ENCODE measurements at regions not wholly inside any gene's neighbourhood (a gene's known extent, or its start where the extent isn't known, plus 50 kb on each side); places are given as distances from the start of the nearest gene placed in this dataset.
"Not testable (repeated sequence)": the region's sequence is repeated elsewhere in the genome, so short reads cannot be mapped to it uniquely, and the experiment has no call there.

- DNase-seq (no peak), ATAC-seq (replicated peaks) (no peak)
- Mint-ChIP-seq H3K4me1 (no peaks in the 10 kb centered on the region), H3K4me3 (no peak overlapping the region), H3K9me3 (peaks cover 0 to 3% of the 10 kb centered on the region in 2 donors), H3K27ac (no peak overlapping the region), H3K27me3 (peaks cover 0 to 11% of the 10 kb centered on the region in 2 donors), H3K36me3 (no peaks in the 10 kb centered on the region)
Measured at GRCh38 chr9:135173066-135173465, 85.6 kb downstream of the OLFM1 start.

GRCh38 chr9:135174248-135174647 lies 86.8 kb downstream of the OLFM1 start:
- no peak for ATAC-seq (replicated peaks)
- peaks cover 0 to 3% of the 10 kb centered on the region in 2 donors for H3K9me3 Mint-ChIP-seq
- no peak for DNase-seq
- no peaks in the 10 kb centered on the region for H3K36me3 Mint-ChIP-seq
- H3K27ac Mint-ChIP-seq = no peak overlapping the region
- H3K4me3 Mint-ChIP-seq = no peak overlapping the region
- peaks cover 0 to 11% of the 10 kb centered on the region in 2 donors for H3K27me3 Mint-ChIP-seq
- H3K4me1 Mint-ChIP-seq = no peaks in the 10 kb centered on the region

- Mint-ChIP-seq H3K27me3 (peaks cover 0 to 8% of the 10 kb centered on the region in 2 donors), H3K36me3 (no peaks in the 10 kb centered on the region), H3K9me3 (no peaks in the 10 kb centered on the region), H3K4me3 (no peak overlapping the region), H3K27ac (no peak overlapping the region), H3K4me1 (no peaks in the 10 kb centered on the region)
- DNase-seq (no peak), ATAC-seq (replicated peaks) (no peak)
Measured at GRCh38 chr9:135174981-135175380, 87.5 kb downstream of the OLFM1 start.

GRCh38 chr9:135176284-135176683 lies 88.8 kb downstream of the OLFM1 start:
- no peaks in the 10 kb centered on the region for H3K9me3 Mint-ChIP-seq
- no peak overlapping the region for H3K4me3 Mint-ChIP-seq
- no peak for DNase-seq
- ATAC-seq (replicated peaks) = no peak
- no peaks in the 10 kb centered on the region for H3K4me1 Mint-ChIP-seq
- H3K27me3 Mint-ChIP-seq = peaks cover 0 to 8% of the 10 kb centered on the region in 2 donors
- H3K27ac Mint-ChIP-seq = no peak overlapping the region
- no peaks in the 10 kb centered on the region for H3K36me3 Mint-ChIP-seq

GRCh38 chr9:135177562-135177961 lies 90.1 kb downstream of the OLFM1 start:
- DNase-seq; H3K27ac Mint-ChIP-seq; H3K9me3 Mint-ChIP-seq; ATAC-seq (replicated peaks); H3K4me3 Mint-ChIP-seq; H3K4me1 Mint-ChIP-seq; H3K36me3 Mint-ChIP-seq; H3K27me3 Mint-ChIP-seq: not testable (repeated sequence)

- DNase-seq = no peak
- H3K9me3 Mint-ChIP-seq = no peaks in the 10 kb centered on the region
- no peak for ATAC-seq (replicated peaks)
- no peaks in the 10 kb centered on the region for H3K36me3 Mint-ChIP-seq
- no peak overlapping the region for H3K4me3 Mint-ChIP-seq
- peaks cover 0 to 8% of the 10 kb centered on the region in 2 donors for H3K27me3 Mint-ChIP-seq
- no peak overlapping the region for H3K27ac Mint-ChIP-seq
- H3K4me1 Mint-ChIP-seq = no peaks in the 10 kb centered on the region
Measured at GRCh38 chr9:135178498-135178897, 91.0 kb downstream of the OLFM1 start.

GRCh38 chr9:135179041-135179440 lies 91.6 kb downstream of the OLFM1 start:
- Mint-ChIP-seq H3K36me3 (no peaks in the 10 kb centered on the region), H3K4me3 (no peak overlapping the region), H3K27ac (no peak overlapping the region), H3K27me3 (peaks cover 0 to 4% of the 10 kb centered on the region in 2 donors), H3K9me3 (no peaks in the 10 kb centered on the region), H3K4me1 (no peaks in the 10 kb centered on the region)
- DNase-seq (no peak), ATAC-seq (replicated peaks) (no peak)

GRCh38 chr9:135179976-135180375 lies 92.5 kb downstream of the OLFM1 start:
- Mint-ChIP-seq H3K27me3 (peaks cover 0 to 3% of the 10 kb centered on the region in 2 donors), H3K4me1 (no peaks in the 10 kb centered on the region), H3K27ac (no peak overlapping the region), H3K9me3 (no peaks in the 10 kb centered on the region), H3K4me3 (no peak overlapping the region), H3K36me3 (no peaks in the 10 kb centered on the region)
- ATAC-seq (replicated peaks) (no peak), DNase-seq (no peak)

GRCh38 chr9:135180586-135180985 lies 93.1 kb downstream of the OLFM1 start:
- no peaks in the 10 kb centered on the region for H3K36me3 Mint-ChIP-seq
- no peaks in the 10 kb centered on the region for H3K4me1 Mint-ChIP-seq
- no peaks in the 10 kb centered on the region for H3K9me3 Mint-ChIP-seq
- DNase-seq (no peak), ATAC-seq (replicated peaks) (no peak)
- H3K27me3 Mint-ChIP-seq = peaks cover 0 to 3% of the 10 kb centered on the region in 2 donors
- H3K27ac Mint-ChIP-seq = no peak overlapping the region
- H3K4me3 Mint-ChIP-seq = no peak overlapping the region

- no peak for ATAC-seq (replicated peaks)
- Mint-ChIP-seq H3K4me3 (no peak overlapping the region), H3K36me3 (no peaks in the 10 kb centered on the region), H3K4me1 (no peaks in the 10 kb centered on the region), H3K27me3 (peaks cover 0 to 3% of the 10 kb centered on the region in 2 donors), H3K9me3 (no peaks in the 10 kb centered on the region), H3K27ac (no peak overlapping the region)
- DNase-seq = no peak
Measured at GRCh38 chr9:135181336-135181735, 93.9 kb downstream of the OLFM1 start.

- H3K9me3 Mint-ChIP-seq; H3K27ac Mint-ChIP-seq; H3K4me3 Mint-ChIP-seq; H3K27me3 Mint-ChIP-seq; ATAC-seq (replicated peaks); H3K36me3 Mint-ChIP-seq; DNase-seq; H3K4me1 Mint-ChIP-seq: not testable (repeated sequence)
Measured at GRCh38 chr9:135181841-135182240, 94.4 kb downstream of the OLFM1 start.

GRCh38 chr9:135183069-135183468 lies 95.6 kb downstream of the OLFM1 start:
- H3K9me3 Mint-ChIP-seq = no peaks in the 10 kb centered on the region
- H3K4me3 Mint-ChIP-seq = no peak overlapping the region
- H3K36me3 Mint-ChIP-seq = no peaks in the 10 kb centered on the region
- H3K27me3 Mint-ChIP-seq = peaks cover 10 to 12% of the 10 kb centered on the region in 2 donors
- no peak overlapping the region for H3K27ac Mint-ChIP-seq
- DNase-seq (no peak), ATAC-seq (replicated peaks) (no peak)
- H3K4me1 Mint-ChIP-seq = no peaks in the 10 kb centered on the region

- Mint-ChIP-seq H3K4me3 (no peak overlapping the region), H3K27me3 (peaks cover 15 to 16% of the 10 kb centered on the region in 2 donors), H3K4me1 (no peaks in the 10 kb centered on the region), H3K27ac (no peak overlapping the region), H3K9me3 (no peaks in the 10 kb centered on the region), H3K36me3 (no peaks in the 10 kb centered on the region)
- DNase-seq (no peak), ATAC-seq (replicated peaks) (no peak)
Measured at GRCh38 chr9:135183528-135184180, 96.2 kb downstream of the OLFM1 start.

GRCh38 chr9:135184181-135185053 lies 96.9 kb downstream of the OLFM1 start:
- DNase-seq = no peak
- ATAC-seq (replicated peaks) = no peak
- Mint-ChIP-seq H3K9me3 (no peaks in the 10 kb centered on the region), H3K27me3 (peaks cover 17 to 18% of the 10 kb centered on the region in 2 donors), H3K4me1 (no peaks in the 10 kb centered on the region), H3K27ac (no peak overlapping the region), H3K36me3 (no peaks in the 10 kb centered on the region), H3K4me3 (no peak overlapping the region)

- H3K27me3 Mint-ChIP-seq = peaks cover 17 to 18% of the 10 kb centered on the region in 2 donors
- no peak overlapping the region for H3K4me3 Mint-ChIP-seq
- H3K27ac Mint-ChIP-seq = no peak overlapping the region
- no peak for DNase-seq
- H3K4me1 Mint-ChIP-seq = no peaks in the 10 kb centered on the region
- H3K36me3 Mint-ChIP-seq = peaks cover 0 to 1% of the 10 kb centered on the region in 2 donors
- no peak for ATAC-seq (replicated peaks)
- peaks cover 0 to 1% of the 10 kb centered on the region in 2 donors for H3K9me3 Mint-ChIP-seq
Measured at GRCh38 chr9:135185060-135185459, 97.6 kb downstream of the OLFM1 start.
